HepG2 (cell line): ENCODE measurements at regions not wholly inside any gene's neighbourhood (a gene's known extent, or its start where the extent isn't known, plus 50 kb on each side); places are given as distances from the start of the nearest gene placed in this dataset.

ENCODE experiments used
- FOSL2 ChIP-seq: sonication (generic); formaldehyde crosslinking; IDR thresholded peaks from 2 replicates; pipeline ENCODE4 v1.4.0; 2020; ENCODE audit warnings: missing genetic modification reagents
- ZNF557 ChIP-seq: sonication (generic); formaldehyde crosslinking; IDR thresholded peaks from 2 replicates; pipeline ENCODE4 v1.4.0; 2020; ENCODE audit warnings: missing genetic modification reagents
- TF ChIP-seq, protein P1 (sequence below): sonication (generic); formaldehyde crosslinking; IDR thresholded peaks from 2 replicates; pipeline ENCODE4 v1.4.0; 2020; ENCODE audit warnings: mild to moderate bottlenecking, missing genetic modification reagents

DNA sequence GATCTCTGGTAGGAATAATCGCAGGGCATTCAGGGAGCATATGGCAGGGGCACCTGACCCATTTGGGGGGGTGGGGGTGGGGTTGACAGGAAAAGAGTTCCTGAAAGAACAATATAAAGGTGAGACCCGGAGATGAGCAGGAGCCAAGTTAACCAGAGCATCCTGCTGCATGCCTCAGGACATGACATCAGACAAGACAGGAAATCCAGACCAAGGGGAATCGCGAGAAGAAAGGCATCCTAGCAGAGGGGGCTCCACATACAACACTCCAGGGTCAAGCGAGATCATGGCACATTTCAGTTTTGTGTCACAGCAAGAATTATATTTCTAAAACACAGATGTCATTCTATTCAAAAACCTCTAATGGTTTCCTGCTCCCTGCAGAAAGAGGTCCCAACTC, 393.1 kb downstream of the COG6 start:
- TF ChIP-seq ZNF557 (CRISPR knock-in tag) = no peak
- TF ChIP-seq, protein P1, sequence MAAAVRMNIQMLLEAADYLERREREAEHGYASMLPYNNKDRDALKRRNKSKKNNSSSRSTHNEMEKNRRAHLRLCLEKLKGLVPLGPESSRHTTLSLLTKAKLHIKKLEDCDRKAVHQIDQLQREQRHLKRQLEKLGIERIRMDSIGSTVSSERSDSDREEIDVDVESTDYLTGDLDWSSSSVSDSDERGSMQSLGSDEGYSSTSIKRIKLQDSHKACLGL (CRISPR knock-in tag) = no peak
- TF ChIP-seq FOSL2 = no peak
